ENCODE measurements at regions not wholly inside any gene's neighbourhood (a gene's known extent, or its start where the extent isn't known, plus 50 kb on each side); places are given as distances from the start of the nearest gene placed in this dataset.

- no peak overlapping the region for H3K27ac ChIP-seq
- TF ChIP-seq CTCF (IDR thresholded peaks at IDR 0.05): no peak
- TF ChIP-seq ZFX (IDR thresholded peaks at IDR 0.05; ENCODE audit: borderline replicate concordance): no peak
These were observed 473.1 kb downstream of the NXPH1 start for GRCh38 chr7:8906396-8907075.

- H3K27ac ChIP-seq: no peak overlapping the region
- TF ChIP-seq ZFX (IDR thresholded peaks at IDR 0.05; ENCODE audit: borderline replicate concordance): no peak
- no peak for TF ChIP-seq CTCF (IDR thresholded peaks at IDR 0.05)
These were observed 475.5 kb downstream of the NXPH1 start for GRCh38 chr7:8908889-8909288.

GRCh38 chr7:8913682-8914081 is 480.3 kb downstream of the NXPH1 start:
- no peak overlapping the region for H3K27ac ChIP-seq
- TF ChIP-seq ZFX (IDR thresholded peaks at IDR 0.05; ENCODE audit: borderline replicate concordance) (no peak), CTCF (IDR thresholded peaks at IDR 0.05) (no peak)

- no peak for TF ChIP-seq CTCF (IDR thresholded peaks at IDR 0.05)
- no peak for TF ChIP-seq ZFX (IDR thresholded peaks at IDR 0.05; ENCODE audit: borderline replicate concordance)
- no peak overlapping the region for H3K27ac ChIP-seq
These were observed 488.4 kb downstream of the NXPH1 start for GRCh38 chr7:8921807-8922206.

- TF ChIP-seq ZFX (IDR thresholded peaks at IDR 0.05; ENCODE audit: borderline replicate concordance) (no peak), CTCF (IDR thresholded peaks at IDR 0.05) (no peak)
- H3K27ac ChIP-seq: no peak overlapping the region
These were observed 489.3 kb downstream of the NXPH1 start for GRCh38 chr7:8922726-8923125.

- TF ChIP-seq CTCF (IDR thresholded peaks at IDR 0.05): no peak
- no peak for TF ChIP-seq ZFX (IDR thresholded peaks at IDR 0.05; ENCODE audit: borderline replicate concordance)
- H3K27ac ChIP-seq: no peak overlapping the region
These were observed 489.9 kb downstream of the NXPH1 start for GRCh38 chr7:8923164-8923806.

- H3K27ac ChIP-seq: no peak overlapping the region
- TF ChIP-seq ZFX (IDR thresholded peaks at IDR 0.05; ENCODE audit: borderline replicate concordance): no peak
- no peak for TF ChIP-seq CTCF (IDR thresholded peaks at IDR 0.05)
These were observed 498.7 kb downstream of the NXPH1 start for GRCh38 chr7:8931906-8932646.
